B cell (primary cell): ENCODE measurements at regions not wholly inside any gene's neighbourhood (a gene's known extent, or its start where the extent isn't known, plus 50 kb on each side); places are given as distances from the start of the nearest gene placed in this dataset.

Experiments
- ATAC-seq: fragments of 200-7000 bp; cut with Tn5 transposase; one replicate; pipeline ENCODE4 v1.10.0; 2021; ENCODE audit warnings: low read depth, mild to moderate bottlenecking, moderate number of reproducible peaks, moderate library complexity
- CTCF ChIA-PET: fragments of 350-600 bp; sonication (Branson Sonifier 250); formaldehyde crosslinking; loops from one replicate; lab custom pipeline; 2021; ENCODE audit warnings: antibody characterized with exemption, inconsistent platforms; lab: Charles Lee
- POLR2A ChIA-PET: fragments of 350-600 bp; sonication (Branson Sonifier 250); formaldehyde crosslinking; loops from one replicate; lab custom pipeline; 2021; ENCODE audit warnings: antibody characterized with exemption; lab: Charles Lee
- DNase-seq: peaks from one replicate; pipeline ENCODE4 v3.0.0; 2013
- H2AFZ ChIP-seq: 2 replicates; pipeline ENCODE4 v1.6.1; 2012; ENCODE audit warnings: mild to moderate bottlenecking, low read depth, low read length; ENCODE audit not compliant: insufficient read depth, poor library complexity, severe bottlenecking
- H3K27ac ChIP-seq, 2 donors: 1 replicate in 1 of 2; 2 replicates in 1 of 2; pipeline ENCODE4 v1.5.1; 2012 to 2013; ENCODE audit warnings: low read length in 2 of 2, mild to moderate bottlenecking in 2 of 2, moderate library complexity in 1 of 2
- H3K27me3 ChIP-seq, 4 experiments: fragments of 200-600 bp in 1 of 4; sonication (generic) in 1 of 4; replicated peaks in 1 of 4; 1 replicate in 2 of 4; 2 replicates in 2 of 4; pipeline versions ENCODE4 v1.6.1 to v1.7.0; 2013 to 2016; ENCODE audit warnings: low read length in 3 of 4, mild to moderate bottlenecking in 2 of 4, mixed read lengths in 1 of 4, moderate library complexity in 1 of 4; ENCODE audit not compliant: insufficient read depth in 4 of 4, control insufficient read depth in 3 of 4; ENCODE audit errors: control extremely low read depth in 1 of 4
- H3K36me3 ChIP-seq, 2 experiments: replicated peaks in 1 of 2; 1 replicate in 1 of 2; 2 replicates in 1 of 2; pipeline versions ENCODE4 v1.6.1 to v1.7.1; 2013; ENCODE audit warnings: low read length in 1 of 2; ENCODE audit not compliant: insufficient read depth in 2 of 2, control insufficient read depth in 1 of 2; ENCODE audit errors: control extremely low read depth in 1 of 2, extremely low read depth in 1 of 2
- H3K4me1 ChIP-seq, 2 donors: fragments of 200-600 bp in 1 of 2; sonication (generic) in 1 of 2; 1 replicate in 1 of 2; 2 replicates in 1 of 2; pipeline versions ENCODE4 v1.5.1 to v1.6.1; 2013 to 2017; ENCODE audit warnings: low read length in 2 of 2; ENCODE audit not compliant: control insufficient read depth in 2 of 2, insufficient read depth in 2 of 2
- H3K4me2 ChIP-seq: replicated peaks from 2 replicates; pipeline ENCODE3; 2012; ENCODE audit warnings: mild to moderate bottlenecking, low read depth, low read length; ENCODE audit not compliant: poor library complexity, severe bottlenecking
- H3K4me3 ChIP-seq, 5 experiments: fragments of 200-600 bp in 1 of 5; sonication (generic) in 1 of 5; 1 replicate in 3 of 5; 2 replicates in 2 of 5; pipeline versions ENCODE4 v1.5.1 to v1.7.0; 2011 to 2016; ENCODE audit warnings: low read length in 4 of 5, mild to moderate bottlenecking in 4 of 5, low read depth in 2 of 5, control low read depth in 1 of 5, moderate library complexity in 1 of 5; ENCODE audit not compliant: insufficient read depth in 1 of 5; ENCODE audit errors: control extremely low read depth in 1 of 5, extremely low read depth in 1 of 5
- H3K79me2 ChIP-seq: fragments of 200-600 bp; sonication (generic); one replicate; pipeline ENCODE4 v1.6.0; 2016; ENCODE audit warnings: low read length; ENCODE audit not compliant: control insufficient read depth, insufficient read depth
- H3K9ac ChIP-seq: fragments of 200-600 bp; sonication (generic); 2 replicates; pipeline ENCODE4 v1.6.1; 2017; ENCODE audit warnings: mild to moderate bottlenecking, low read length, moderate library complexity
- H3K9me3 ChIP-seq, 3 donors: one replicate each; pipeline versions ENCODE4 v1.6.1 to v1.7.1; 2013; ENCODE audit warnings: low read length in 2 of 3; ENCODE audit not compliant: control insufficient read depth in 2 of 3, insufficient read depth in 1 of 3; ENCODE audit errors: control extremely low read depth in 1 of 3
- H4K20me1 ChIP-seq: 2 replicates; pipeline ENCODE4 v1.6.0; 2012; ENCODE audit warnings: mild to moderate bottlenecking, low read length; ENCODE audit not compliant: insufficient read depth, control insufficient read depth, poor library complexity, severe bottlenecking
- H3K27ac Mint-ChIP-seq: one replicate; pipeline ENCODE4 v1.8.0; 2021; ENCODE audit warnings: mixed read lengths
- H3K27me3 Mint-ChIP-seq: one replicate; pipeline ENCODE4 v1.8.0; 2021; ENCODE audit warnings: mixed read lengths
- H3K4me1 Mint-ChIP-seq: one replicate; pipeline ENCODE4 v1.8.0; 2021; ENCODE audit warnings: mixed read lengths
- H3K4me3 Mint-ChIP-seq: one replicate; pipeline ENCODE4 v1.8.0; 2021; ENCODE audit warnings: mixed read lengths
- H3K9me3 Mint-ChIP-seq: one replicate; pipeline ENCODE4 v1.8.0; 2022; ENCODE audit warnings: mixed read lengths; ENCODE audit not compliant: insufficient read depth
- CTCF ChIP-seq: fragments of 200-600 bp; IDR thresholded peaks from one replicate; pipeline ENCODE4 v1.8.0; 2022; ENCODE audit warnings: antibody characterized with exemption, mild to moderate bottlenecking
- EZH2 ChIP-seq: IDR thresholded peaks from 2 replicates; pipeline ENCODE4 v1.6.1; 2012; ENCODE audit warnings: borderline replicate concordance, low read depth, mild to moderate bottlenecking, moderate library complexity, low read length; ENCODE audit not compliant: insufficient read depth, poor library complexity, severe bottlenecking
- WGBS: methylation state at CpG from one replicate; pipeline ENCODE4 v1.1.5; 2013; ENCODE audit warnings: missing lambda C conversion rate; ENCODE audit not compliant: insufficient coverage; 5-methylcytosine and 5-hydroxymethylcytosine counted together
- intact Hi-C: fragments of 100-400 bp; cut with micrococcal nuclease; formaldehyde crosslinking; loops from one replicate; pipeline ENCODE4 v1.10.0; 2022

- no peaks in the 10 kb centered on the region for H3K79me2 ChIP-seq
- Mint-ChIP-seq H3K4me1 (no peaks in the 10 kb centered on the region), H3K4me3 (no peak overlapping the region), H3K9me3 (peaks cover 2% of the 10 kb centered on the region), H3K27me3 (no peaks in the 10 kb centered on the region), H3K27ac (no peak overlapping the region)
- H4K20me1 ChIP-seq = no peaks in the 10 kb centered on the region
- H2AFZ ChIP-seq = no peak overlapping the region
- no peaks in the 10 kb centered on the region for H3K4me1 ChIP-seq
- no peak for ATAC-seq
- ChIA-PET POLR2A (no interaction called here), CTCF (no interaction called here)
- H3K4me3 ChIP-seq = no peak overlapping the region
- H3K9me3 ChIP-seq = peaks cover 0 to 7% (median 0%) of the 10 kb centered on the region in 3 donors
- intact Hi-C loops = no loop called here
- H3K27ac ChIP-seq = no peak overlapping the region
- H3K4me2 ChIP-seq = no peak overlapping the region
- no peaks in the 10 kb centered on the region for H3K36me3 ChIP-seq
- no peak for DNase-seq
- no peak overlapping the region for H3K9ac ChIP-seq
- no peaks in the 10 kb centered on the region for H3K27me3 ChIP-seq
- TF ChIP-seq CTCF (no peak), EZH2 (no peak)
- 93% methylated on average over 12 of the region's 14 CpGs for WGBS
These were observed 73.9 kb downstream of the TEX29 start for GRCh38 chr13:111394211-111394922.

- 96% methylated on average over 6 of the region's 9 CpGs for WGBS
- no peak for ATAC-seq
- Mint-ChIP-seq H3K4me3 (no peak overlapping the region), H3K27ac (no peak overlapping the region), H3K9me3 (peaks cover 2% of the 10 kb centered on the region), H3K4me1 (no peaks in the 10 kb centered on the region), H3K27me3 (no peaks in the 10 kb centered on the region)
- ChIA-PET POLR2A (no interaction called here), CTCF (no interaction called here)
- Histone ChIP-seq H2AFZ (no peak overlapping the region), H3K9ac (no peak overlapping the region), H3K4me1 (no peaks in the 10 kb centered on the region), H3K36me3 (no peaks in the 10 kb centered on the region), H3K27me3 (no peaks in the 10 kb centered on the region), H3K27ac (no peak overlapping the region), H3K4me2 (no peak overlapping the region), H3K4me3 (no peak overlapping the region), H3K9me3 (peaks cover 0 to 7% (median 0%) of the 10 kb centered on the region in 3 donors), H3K79me2 (no peaks in the 10 kb centered on the region), H4K20me1 (no peaks in the 10 kb centered on the region)
- intact Hi-C loops = no loop called here
- TF ChIP-seq CTCF (no peak), EZH2 (no peak)
- DNase-seq = no peak
These were observed 75.3 kb downstream of the TEX29 start for GRCh38 chr13:111395511-111396393.
